Endodermal cell (in vitro differentiated cells): ENCODE measurements at regions not wholly inside any gene's neighbourhood (a gene's known extent, or its start where the extent isn't known, plus 50 kb on each side); places are given as distances from the start of the nearest gene placed in this dataset.

Experiments used
- DNase-seq: peaks from one replicate; pipeline ENCODE4 v3.0.0-alpha.2; 2017
- H3K27ac ChIP-seq: 2 replicates; pipeline ENCODE4 v1.5.1; 2013; ENCODE audit warnings: mild to moderate bottlenecking, low read depth, low read length, moderate library complexity
- H3K27me3 ChIP-seq: 2 replicates; pipeline ENCODE4 v1.6.1; 2013; ENCODE audit warnings: mild to moderate bottlenecking, low read length, moderate library complexity; ENCODE audit not compliant: insufficient read depth, control insufficient read depth, poor library complexity, severe bottlenecking
- H3K36me3 ChIP-seq: 2 replicates; pipeline ENCODE4 v1.7.0; 2013; ENCODE audit warnings: mild to moderate bottlenecking, low read length, moderate library complexity; ENCODE audit not compliant: control insufficient read depth, insufficient read depth
- H3K4me1 ChIP-seq: one replicate; pipeline ENCODE4 v1.7.0; 2013; ENCODE audit warnings: low read length; ENCODE audit not compliant: control insufficient read depth, insufficient read depth
- H3K4me3 ChIP-seq: 2 replicates; pipeline ENCODE4 v1.5.1; 2013; ENCODE audit warnings: mild to moderate bottlenecking, low read length, moderate library complexity
- H3K9ac ChIP-seq: 2 replicates; pipeline ENCODE4 v1.6.1; 2013; ENCODE audit warnings: mild to moderate bottlenecking, low read length, moderate library complexity; ENCODE audit not compliant: poor library complexity, severe bottlenecking; ENCODE audit errors: extremely low read depth
- H3K9me3 ChIP-seq: 2 replicates; pipeline ENCODE4 v1.6.1; 2013; ENCODE audit warnings: mild to moderate bottlenecking, low read length, moderate library complexity; ENCODE audit not compliant: control insufficient read depth
- H3K27ac Mint-ChIP-seq: 2 replicates; pipeline ENCODE4 v1.8.0; 2020; ENCODE audit warnings: mixed read lengths
- H3K27me3 Mint-ChIP-seq: 2 replicates; pipeline ENCODE4 v1.8.0; 2021; ENCODE audit warnings: mild to moderate bottlenecking, mixed read lengths; ENCODE audit not compliant: insufficient read depth
- H3K36me3 Mint-ChIP-seq: 2 replicates; pipeline ENCODE4 v1.8.0; 2020; ENCODE audit warnings: low read depth, mixed read lengths
- H3K4me1 Mint-ChIP-seq: 2 replicates; pipeline ENCODE4 v1.8.0; 2020; ENCODE audit warnings: mixed read lengths
- H3K4me3 Mint-ChIP-seq: 2 replicates; pipeline ENCODE4 v1.8.0; 2020; ENCODE audit warnings: mild to moderate bottlenecking, moderate library complexity, mixed read lengths
- H3K9me3 Mint-ChIP-seq: 2 replicates; pipeline ENCODE4 v1.8.0; 2020; ENCODE audit warnings: mild to moderate bottlenecking, mixed read lengths
- WGBS, 2 experiments: methylation state at CpG; one replicate each; pipeline versions ENCODE4 v1.1.5 to v1.1.7; 2013; ENCODE audit warnings: missing lambda C conversion rate in 2 of 2, mixed read lengths in 1 of 2; ENCODE audit not compliant: insufficient coverage in 1 of 2, insufficient read length in 1 of 2; 5-methylcytosine and 5-hydroxymethylcytosine counted together
- TF ChIP-seq, protein P1 (sequence below): fragments of 200-600 bp; sonication (generic); conservative IDR thresholded peaks from 2 replicates; pipeline ENCODE4 v1.5.0; 2021; ENCODE audit warnings: antibody characterized with exemption, mild to moderate bottlenecking

DNA sequence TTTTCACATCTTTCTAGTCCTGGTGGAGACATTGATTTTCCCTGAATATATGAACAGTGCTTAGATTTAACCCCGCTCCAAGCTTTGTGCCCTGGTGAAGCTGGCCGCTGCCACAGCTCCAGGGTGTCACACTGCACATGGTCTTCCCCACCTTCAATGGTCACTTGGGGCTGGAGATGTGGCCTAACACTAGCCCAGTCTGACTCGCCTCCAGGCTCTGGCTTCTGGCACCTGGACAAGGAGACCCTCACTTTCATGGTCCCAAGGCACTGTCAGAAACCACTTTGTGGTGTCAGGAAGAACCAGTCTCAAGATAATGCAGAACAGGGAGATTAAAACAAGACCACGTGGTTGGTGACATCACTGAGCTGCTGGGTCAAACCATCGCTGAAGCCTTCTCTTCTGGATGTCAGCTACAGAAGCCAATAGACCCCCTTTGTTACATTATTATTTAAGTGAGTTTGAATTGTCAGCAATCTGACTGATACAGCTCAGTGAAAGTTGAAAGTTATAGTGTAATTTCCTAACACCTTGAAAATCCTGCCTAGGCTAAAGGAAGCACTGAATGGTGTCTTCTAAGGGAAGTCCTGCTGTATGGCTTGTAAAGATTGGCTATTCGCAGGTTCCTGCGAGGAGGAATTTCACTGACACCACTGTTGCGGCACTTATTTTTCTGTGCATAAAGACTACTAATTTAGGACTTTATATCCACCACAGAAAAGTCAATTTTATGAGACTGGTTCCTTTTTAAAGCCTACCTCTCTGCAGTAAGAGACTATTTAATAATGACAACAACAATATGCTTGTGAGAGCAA, 55.0 kb upstream of the CTDP1 start:
- Histone ChIP-seq H3K27me3 (no peaks in the 10 kb centered on the region), H3K9ac (no peak overlapping the region), H3K36me3 (no peaks in the 10 kb centered on the region), H3K9me3 (no peaks in the 10 kb centered on the region), H3K4me3 (no peak overlapping the region), H3K4me1 (no peaks in the 10 kb centered on the region), H3K27ac (no peak overlapping the region)
- Mint-ChIP-seq H3K36me3 (no peaks in the 10 kb centered on the region), H3K4me1 (peaks cover 4% of the 10 kb centered on the region), H3K27me3 (peaks cover 1% of the 10 kb centered on the region), H3K9me3 (no peaks in the 10 kb centered on the region), H3K4me3 (no peak overlapping the region), H3K27ac (no peak overlapping the region)
- no peak for DNase-seq
- 86 to 95% methylated on average over 4 to 8 of the region's 8 CpGs for WGBS, 2 experiments
- TF ChIP-seq, protein P1, sequence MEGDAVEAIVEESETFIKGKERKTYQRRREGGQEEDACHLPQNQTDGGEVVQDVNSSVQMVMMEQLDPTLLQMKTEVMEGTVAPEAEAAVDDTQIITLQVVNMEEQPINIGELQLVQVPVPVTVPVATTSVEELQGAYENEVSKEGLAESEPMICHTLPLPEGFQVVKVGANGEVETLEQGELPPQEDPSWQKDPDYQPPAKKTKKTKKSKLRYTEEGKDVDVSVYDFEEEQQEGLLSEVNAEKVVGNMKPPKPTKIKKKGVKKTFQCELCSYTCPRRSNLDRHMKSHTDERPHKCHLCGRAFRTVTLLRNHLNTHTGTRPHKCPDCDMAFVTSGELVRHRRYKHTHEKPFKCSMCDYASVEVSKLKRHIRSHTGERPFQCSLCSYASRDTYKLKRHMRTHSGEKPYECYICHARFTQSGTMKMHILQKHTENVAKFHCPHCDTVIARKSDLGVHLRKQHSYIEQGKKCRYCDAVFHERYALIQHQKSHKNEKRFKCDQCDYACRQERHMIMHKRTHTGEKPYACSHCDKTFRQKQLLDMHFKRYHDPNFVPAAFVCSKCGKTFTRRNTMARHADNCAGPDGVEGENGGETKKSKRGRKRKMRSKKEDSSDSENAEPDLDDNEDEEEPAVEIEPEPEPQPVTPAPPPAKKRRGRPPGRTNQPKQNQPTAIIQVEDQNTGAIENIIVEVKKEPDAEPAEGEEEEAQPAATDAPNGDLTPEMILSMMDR = no peak

DNA sequence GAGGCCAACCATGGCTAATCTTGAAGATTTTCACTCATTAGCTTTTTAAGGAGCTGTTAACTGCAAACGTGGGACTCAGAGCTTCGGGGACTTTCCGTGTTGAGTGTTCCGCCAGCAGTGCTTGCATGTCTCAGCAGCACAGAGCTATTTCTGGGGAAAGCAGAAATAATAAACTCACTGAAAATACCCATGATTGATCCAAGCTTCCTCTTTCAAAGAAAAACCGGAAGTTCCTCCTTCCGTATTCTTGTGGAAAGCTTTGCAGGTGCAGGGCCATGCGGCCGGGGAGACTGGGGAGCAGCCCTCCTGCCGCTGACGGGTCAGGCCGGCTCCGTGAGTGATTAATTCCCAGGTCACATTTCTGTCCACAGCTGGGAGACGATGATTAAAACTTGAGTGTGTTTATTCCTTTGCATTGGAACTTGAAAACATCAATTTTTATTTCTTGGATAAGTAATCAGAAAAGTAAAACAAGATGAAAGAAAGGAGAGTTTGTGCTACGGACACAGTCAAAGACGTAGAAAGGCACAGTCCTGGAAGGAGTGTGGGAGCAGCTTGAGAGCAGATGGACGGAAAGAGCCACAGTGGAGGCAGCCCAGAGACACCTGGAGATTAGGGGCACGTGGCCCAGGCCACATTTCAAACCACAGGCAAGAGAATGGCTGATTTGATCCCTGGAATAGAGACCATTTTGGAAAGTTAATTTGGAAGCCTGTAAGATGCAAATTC, 54.2 kb upstream of the CTDP1 start:
- H3K4me1 ChIP-seq = no peaks in the 10 kb centered on the region
- TF ChIP-seq, protein P1 = no peak
- Mint-ChIP-seq H3K4me3 (no peak overlapping the region), H3K36me3 (no peaks in the 10 kb centered on the region), H3K27me3 (peaks cover 1% of the 10 kb centered on the region), H3K9me3 (no peaks in the 10 kb centered on the region), H3K27ac (no peak overlapping the region), H3K4me1 (peaks cover 10% of the 10 kb centered on the region)
- H3K36me3 ChIP-seq = no peaks in the 10 kb centered on the region
- 90 to 91% methylated on average over 17 of the region's 17 CpGs for WGBS, 2 experiments
- H3K27me3 ChIP-seq = no peaks in the 10 kb centered on the region
- H3K9ac ChIP-seq = no peak overlapping the region
- no peak overlapping the region for H3K27ac ChIP-seq
- H3K9me3 ChIP-seq = no peaks in the 10 kb centered on the region
- H3K4me3 ChIP-seq = no peak overlapping the region
- no peak for DNase-seq

GRCh38 chr18:79625924-79626561, 53.6 kb upstream of the CTDP1 start:
- Mint-ChIP-seq H3K9me3 (no peaks in the 10 kb centered on the region), H3K27me3 (peaks cover 1% of the 10 kb centered on the region), H3K4me1 (peaks cover 10% of the 10 kb centered on the region), H3K4me3 (no peak overlapping the region), H3K27ac (no peak overlapping the region), H3K36me3 (no peaks in the 10 kb centered on the region)
- Histone ChIP-seq H3K36me3 (no peaks in the 10 kb centered on the region), H3K9me3 (no peaks in the 10 kb centered on the region), H3K4me3 (no peak overlapping the region), H3K9ac (no peak overlapping the region), H3K4me1 (no peaks in the 10 kb centered on the region), H3K27ac (no peak overlapping the region), H3K27me3 (no peaks in the 10 kb centered on the region)
- 90 to 96% methylated on average over 19 to 26 of the region's 26 CpGs for WGBS, 2 experiments
- DNase-seq = no peak
- TF ChIP-seq, protein P1 = no peak
